Breast epithelium (tissue), 4 donors: ENCODE measurements at regions not wholly inside any gene's neighbourhood (a gene's known extent, or its start where the extent isn't known, plus 50 kb on each side); places are given as distances from the start of the nearest gene placed in this dataset.

Experiments
- DNase-seq, 2 donors: peaks; one replicate each; pipeline ENCODE4 v3.0.0-alpha.2; 2019; ENCODE audit warnings: low spot score in 2 of 2
- H3K27ac ChIP-seq, 2 donors: fragments of 200-600 bp; sonication (generic) in 1 of 2; one replicate each; pipeline ENCODE4 v1.5.1; 2016 to 2019; ENCODE audit warnings: mild to moderate bottlenecking in 1 of 2
- H3K27me3 ChIP-seq, 2 donors: fragments of 200-600 bp; sonication (generic) in 1 of 2; one replicate each; pipeline versions ENCODE4 v1.5.1 to v1.6.0; 2017 to 2019; ENCODE audit warnings: control low read depth in 1 of 2, mild to moderate bottlenecking in 1 of 2
- H3K36me3 ChIP-seq: fragments of 200-600 bp; one replicate; pipeline ENCODE4 v1.5.1; 2019
- H3K4me1 ChIP-seq, 2 donors: fragments of 200-600 bp; sonication (generic); one replicate each; pipeline ENCODE4 v1.5.1; 2016 to 2019; ENCODE audit warnings: control low read depth in 1 of 2
- H3K4me3 ChIP-seq, 3 donors: fragments of 200-600 bp; sonication (generic); 1 replicate in 2 of 3; 2 replicates in 1 of 3; pipeline ENCODE4 v1.5.1; 2016 to 2019; ENCODE audit warnings: mild to moderate bottlenecking in 3 of 3, moderate library complexity in 2 of 3
- H3K9me3 ChIP-seq, 2 donors: fragments of 200-600 bp; sonication (generic) in 1 of 2; one replicate each; pipeline ENCODE4 v1.5.1; 2016 to 2019; ENCODE audit warnings: control low read depth in 1 of 2
- CTCF ChIP-seq, 3 donors: fragments of 450-650 bp; IDR thresholded peaks; one replicate each; pipeline ENCODE4 v1.5.1; 2016 to 2017; ENCODE audit warnings: antibody characterized with exemption in 3 of 3, mild to moderate bottlenecking in 3 of 3, moderate library complexity in 3 of 3
- POLR2A ChIP-seq: fragments of 450-650 bp; IDR thresholded peaks from one replicate; pipeline ENCODE4 v1.6.1; 2016; ENCODE audit warnings: antibody characterized with exemption, mild to moderate bottlenecking, moderate library complexity
- POLR2AphosphoS5 ChIP-seq, 3 donors: sonication (generic); formaldehyde crosslinking; IDR thresholded peaks; one replicate each; pipeline ENCODE4 v1.6.1; 2017; ENCODE audit warnings: antibody characterized with exemption in 3 of 3
- intact Hi-C: fragments of 100-400 bp; cut with DNase I; formaldehyde crosslinking; loops from one replicate; pipeline ENCODE4 v1.15.1; 2023; ENCODE audit warnings: low total_unique reads

GRCh38 chr9:134970719-134971118 lies 53.0 kb upstream of the FCN1 start:
- peak in 1 of 2 donors; percentile 22 for DNase-seq
- Histone ChIP-seq H3K4me1 (no peaks in the 10 kb centered on the region), H3K36me3 (no peaks in the 10 kb centered on the region), H3K4me3 (no peak overlapping the region), H3K27ac (no peak overlapping the region), H3K27me3 (peaks cover 0 to 30% of the 10 kb centered on the region in 2 donors), H3K9me3 (no peaks in the 10 kb centered on the region)
- TF ChIP-seq POLR2A (no peak), CTCF (IDR thresholded peaks at IDR 0.05) (no peak), POLR2AphosphoS5 (IDR thresholded peaks at IDR 0.05) (no peak)
- intact Hi-C loops: no loop called here

- Histone ChIP-seq H3K4me3 (no peak overlapping the region), H3K27ac (no peak overlapping the region), H3K4me1 (no peaks in the 10 kb centered on the region), H3K9me3 (no peaks in the 10 kb centered on the region), H3K36me3 (no peaks in the 10 kb centered on the region), H3K27me3 (peaks cover 0 to 28% of the 10 kb centered on the region in 2 donors)
- no peak for TF ChIP-seq POLR2AphosphoS5 (IDR thresholded peaks at IDR 0.05)
- no peak for TF ChIP-seq CTCF (IDR thresholded peaks at IDR 0.05)
- intact Hi-C loops: no loop called here
- DNase-seq: peak in 1 of 2 donors; percentile 34
Measured at GRCh38 chr9:134971196-134971595, 53.5 kb upstream of the FCN1 start.

GRCh38 chr9:134971696-134972095 lies 54.0 kb upstream of the FCN1 start:
- Histone ChIP-seq H3K27ac (no peak overlapping the region), H3K36me3 (no peaks in the 10 kb centered on the region), H3K4me3 (no peak overlapping the region), H3K9me3 (no peaks in the 10 kb centered on the region), H3K27me3 (peaks cover 0 to 23% of the 10 kb centered on the region in 2 donors), H3K4me1 (no peaks in the 10 kb centered on the region)
- intact Hi-C loops: no loop called here
- TF ChIP-seq POLR2AphosphoS5 (IDR thresholded peaks at IDR 0.05) (no peak), CTCF (IDR thresholded peaks at IDR 0.05) (no peak), POLR2A (no peak)
- DNase-seq: peak in 1 of 2 donors; percentile 10

GRCh38 chr9:134972140-134972539 lies 54.4 kb upstream of the FCN1 start:
- peak in 1 of 2 donors; percentile 20 for DNase-seq
- H3K27me3 ChIP-seq: peaks cover 0 to 18% of the 10 kb centered on the region in 2 donors
- no peak overlapping the region for H3K27ac ChIP-seq
- no peaks in the 10 kb centered on the region for H3K4me1 ChIP-seq
- no peaks in the 10 kb centered on the region for H3K36me3 ChIP-seq
- H3K9me3 ChIP-seq: no peaks in the 10 kb centered on the region
- no peak overlapping the region for H3K4me3 ChIP-seq
- no peak for TF ChIP-seq CTCF (IDR thresholded peaks at IDR 0.05)
- no peak for TF ChIP-seq POLR2A
- no peak for TF ChIP-seq POLR2AphosphoS5 (IDR thresholded peaks at IDR 0.05)
- intact Hi-C loops: no loop called here

- DNase-seq: no peak
- H3K4me3 ChIP-seq: no peak overlapping the region
- no peak overlapping the region for H3K27ac ChIP-seq
- no peaks in the 10 kb centered on the region for H3K9me3 ChIP-seq
- intact Hi-C loops: no loop called here
- TF ChIP-seq POLR2A: no peak
- no peak for TF ChIP-seq POLR2AphosphoS5 (IDR thresholded peaks at IDR 0.05)
- TF ChIP-seq CTCF (IDR thresholded peaks at IDR 0.05): no peak
- H3K36me3 ChIP-seq: no peaks in the 10 kb centered on the region
- H3K27me3 ChIP-seq: no peaks in the 10 kb centered on the region
- no peaks in the 10 kb centered on the region for H3K4me1 ChIP-seq
Measured at GRCh38 chr9:134975253-134975652, 57.5 kb upstream of the FCN1 start.
